HuH-7 (cell line): ENCODE measurements at regions not wholly inside any gene's neighbourhood (a gene's known extent, or its start where the extent isn't known, plus 50 kb on each side); places are given as distances from the start of the nearest gene placed in this dataset.

Experiments
- DNase-seq: peaks from one replicate; pipeline ENCODE4 v3.0.0; 2011; ENCODE audit warnings: low spot score

GRCh38 chr5:27608992-27609391 is 570.6 kb upstream of the CDH9 start:
- DNase-seq: no peak

GRCh38 chr5:27598576-27598975 is 560.2 kb upstream of the CDH9 start:
- DNase-seq: no peak

- no peak for DNase-seq
These were observed 555.8 kb upstream of the CDH9 start for GRCh38 chr5:27594141-27594540.

DNA sequence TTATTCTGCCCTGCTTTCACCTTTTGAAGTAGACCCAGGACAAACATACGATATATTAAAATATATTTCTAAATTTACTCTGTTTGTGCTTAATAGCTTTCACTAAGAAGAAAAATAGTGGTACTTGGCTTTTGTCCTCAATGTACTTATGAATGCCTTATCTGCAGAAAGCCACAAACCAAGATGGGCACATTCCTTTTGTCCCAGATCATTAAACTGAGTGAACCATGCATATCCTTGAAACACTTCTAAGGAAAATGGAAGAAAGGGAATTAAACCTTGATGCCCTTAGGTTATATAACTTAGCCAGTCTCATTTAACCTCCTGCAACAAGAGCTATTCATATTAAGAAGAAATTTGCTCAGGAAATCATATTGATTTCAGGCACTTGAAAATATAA is 553.8 kb upstream of the CDH9 start:
- DNase-seq: no peak

DNA sequence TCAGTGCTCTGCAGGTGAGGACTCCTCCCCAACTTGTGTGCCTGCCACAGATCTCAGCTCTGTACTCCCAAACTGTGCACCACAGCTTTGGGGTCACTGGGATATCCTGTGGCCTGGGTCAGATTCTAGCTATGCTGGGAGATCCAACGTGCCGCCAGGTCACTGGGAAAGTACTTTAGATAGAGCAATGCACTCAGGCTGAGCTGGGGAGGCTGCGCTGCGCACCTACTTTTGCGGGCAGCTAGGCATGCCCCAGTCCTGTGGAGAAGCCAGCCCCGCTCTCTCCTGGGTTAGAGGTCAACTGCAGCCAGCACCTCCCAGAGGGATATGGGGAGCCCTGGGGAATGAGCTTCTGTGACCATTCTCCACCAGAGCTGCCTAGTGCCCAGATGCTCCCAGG is 552.1 kb upstream of the CDH9 start:
- no peak for DNase-seq

DNA sequence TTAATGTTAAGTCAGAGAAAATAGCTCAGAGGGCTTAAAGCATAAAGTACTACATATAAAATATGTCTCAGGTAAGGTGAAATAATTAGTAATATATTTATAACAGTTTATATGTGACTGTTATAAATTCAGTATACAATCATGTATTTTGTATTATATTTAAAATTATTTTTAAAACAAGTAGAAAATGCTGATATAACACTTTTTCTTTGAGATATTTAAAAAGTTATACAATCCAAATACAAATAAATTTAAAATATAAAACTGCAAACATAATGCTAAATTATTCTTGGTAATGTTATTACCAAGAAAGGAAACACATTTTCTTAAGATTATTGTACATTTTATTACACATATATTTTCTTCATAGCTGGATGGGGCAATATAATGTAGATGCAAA is 539.9 kb upstream of the CDH9 start:
- no peak for DNase-seq

DNA sequence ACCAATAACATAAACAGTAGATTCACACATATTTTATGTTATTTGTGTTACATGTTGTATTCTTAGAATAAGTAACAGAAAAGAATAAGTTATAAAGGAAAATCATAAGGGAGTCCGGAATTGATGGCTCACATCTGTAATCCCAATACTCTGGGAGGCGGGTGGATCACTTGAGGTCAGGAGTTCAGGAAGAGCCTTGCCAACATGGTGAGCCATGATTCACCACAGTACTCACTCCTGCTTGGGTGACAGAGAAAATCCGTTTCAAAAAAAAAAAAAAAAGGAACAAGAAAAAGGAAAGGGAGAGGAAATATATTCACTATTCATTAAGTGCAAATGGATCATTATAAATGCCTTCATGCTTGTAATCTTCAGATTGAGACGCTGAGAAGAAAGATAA is 533.3 kb upstream of the CDH9 start:
- no peak for DNase-seq

GRCh38 chr5:27568811-27569210 is 530.4 kb upstream of the CDH9 start:
- no peak for DNase-seq

GRCh38 chr5:27561408-27561807 is 523.0 kb upstream of the CDH9 start:
- DNase-seq: no peak

GRCh38 chr5:27548484-27548883 is 510.1 kb upstream of the CDH9 start:
- DNase-seq: no peak

DNA sequence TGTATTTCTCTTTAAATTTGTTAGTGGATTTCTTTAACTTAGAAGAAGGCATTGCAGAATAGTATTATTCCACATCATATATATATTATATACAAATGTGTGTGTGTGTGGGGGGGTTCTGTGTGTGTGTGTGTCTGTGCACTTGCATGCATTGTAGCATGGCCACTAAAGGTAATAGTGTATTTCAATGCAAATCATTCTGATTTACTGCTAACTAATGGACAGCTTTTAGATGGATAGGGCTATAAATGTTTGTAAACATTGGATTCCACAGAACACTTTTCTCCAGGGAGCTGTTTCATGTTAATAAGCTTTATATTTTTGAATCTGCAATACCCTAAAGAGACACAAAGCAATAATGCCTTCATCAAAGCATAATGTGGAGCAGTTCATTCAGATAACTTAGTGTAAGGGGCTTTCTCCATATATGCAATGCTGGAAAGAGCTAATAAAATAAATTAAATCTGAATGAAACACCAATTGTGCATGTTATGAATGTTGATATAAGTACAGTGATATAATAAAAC is 496.7 kb upstream of the CDH9 start:
- DNase-seq: no peak

DNA sequence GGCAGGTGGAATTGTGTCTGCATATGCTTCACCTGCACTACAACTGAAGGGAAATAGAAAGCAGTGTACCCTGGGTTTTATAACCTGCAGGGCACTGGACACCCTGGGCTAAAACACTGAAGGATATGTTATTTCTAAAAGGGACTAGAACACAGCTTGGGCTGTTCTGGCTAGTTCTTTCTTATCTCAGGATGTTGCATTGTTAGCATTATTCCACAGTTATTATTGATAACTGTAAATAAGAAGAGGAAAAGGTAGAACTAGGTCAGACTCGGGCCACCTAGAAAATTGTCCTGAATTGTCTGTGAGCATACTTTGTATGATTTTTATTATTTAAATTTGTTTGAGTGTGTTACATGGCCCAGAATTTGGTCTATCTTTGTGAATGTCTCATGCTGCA is 493.9 kb upstream of the CDH9 start:
- DNase-seq: no peak

- DNase-seq: no peak
These were observed 486.1 kb upstream of the CDH9 start for GRCh38 chr5:27524515-27524914.

DNA sequence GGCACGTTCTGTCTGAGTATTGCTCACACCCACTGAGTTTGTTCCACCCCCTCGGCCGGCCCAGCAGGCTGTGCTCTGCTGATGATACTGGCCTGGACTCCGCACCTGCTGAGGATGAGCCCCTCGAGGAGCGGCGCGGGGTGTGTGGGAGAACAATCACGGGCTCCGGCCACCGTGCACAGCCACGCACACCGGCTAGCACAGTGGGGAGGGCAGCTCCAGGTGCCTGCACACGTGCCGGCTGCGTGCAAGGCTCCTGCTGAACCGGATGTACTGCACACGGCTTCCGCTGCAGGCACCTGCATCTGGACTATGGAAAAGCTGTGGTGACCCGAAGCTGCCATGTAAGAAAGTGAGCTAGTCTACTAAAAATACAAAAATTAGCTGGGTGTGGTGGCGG is 485.2 kb upstream of the CDH9 start:
- DNase-seq: no peak

GRCh38 chr5:27516437-27516836 is 478.1 kb upstream of the CDH9 start:
- DNase-seq: no peak

DNA sequence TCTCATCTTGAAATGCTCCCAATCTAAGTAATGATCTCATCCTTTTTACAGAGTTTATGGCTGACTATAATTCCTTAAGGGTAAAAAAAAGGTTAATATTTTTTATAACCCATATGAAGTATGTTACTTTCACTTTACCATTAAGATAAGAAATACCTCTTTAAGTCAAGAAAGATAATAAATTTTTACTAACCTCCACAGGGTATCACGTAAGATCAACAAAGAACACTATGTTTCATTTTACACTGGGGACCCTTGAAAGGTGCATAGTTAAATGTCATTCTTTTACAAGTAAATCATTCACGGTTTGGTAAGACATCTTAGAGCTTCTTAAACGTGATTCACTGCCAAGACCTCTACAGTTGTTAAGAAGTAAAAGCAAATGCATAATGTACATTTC is 472.7 kb upstream of the CDH9 start:
- no peak for DNase-seq

GRCh38 chr5:27503813-27504212 is 465.4 kb upstream of the CDH9 start:
- no peak for DNase-seq

DNA sequence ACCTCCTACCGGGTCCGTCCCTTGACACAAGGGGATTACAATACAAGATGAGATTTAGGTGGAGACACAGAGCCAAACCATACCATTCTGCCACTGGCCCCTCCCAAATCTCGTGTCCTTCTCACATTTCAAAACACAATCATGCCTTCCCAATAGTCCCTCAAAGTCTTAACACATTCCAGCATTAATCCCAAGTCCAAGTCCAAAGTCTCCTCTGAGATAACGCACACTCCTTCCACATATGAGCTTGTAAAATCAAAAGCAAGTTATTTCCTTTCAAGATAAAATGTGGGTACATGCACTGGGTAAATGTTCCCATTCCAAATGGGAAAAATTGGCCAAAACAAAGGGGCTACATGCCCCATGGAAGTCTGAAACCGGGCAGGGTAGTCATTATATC is 463.9 kb upstream of the CDH9 start:
- DNase-seq: no peak

DNA sequence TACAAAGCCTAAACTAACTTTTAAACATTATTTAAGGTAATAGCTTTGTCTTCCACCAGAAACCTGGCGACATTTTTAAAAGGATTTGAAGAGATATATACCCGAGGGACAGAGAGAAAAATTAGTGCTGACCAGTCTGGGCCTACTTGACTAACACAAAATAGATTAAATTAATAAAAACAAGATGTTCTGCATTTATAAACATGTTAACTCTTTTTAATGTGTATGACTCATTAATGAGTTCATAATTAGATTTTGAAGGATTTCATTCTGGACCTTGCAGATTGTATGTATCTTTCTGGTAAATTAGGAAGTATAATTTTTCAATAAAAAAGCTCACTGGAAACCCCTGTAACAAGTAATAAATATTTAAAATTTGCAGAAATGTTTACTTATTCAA is 459.1 kb upstream of the CDH9 start:
- no peak for DNase-seq

- DNase-seq: no peak
These were observed 456.5 kb upstream of the CDH9 start for GRCh38 chr5:27494887-27495286.

DNA sequence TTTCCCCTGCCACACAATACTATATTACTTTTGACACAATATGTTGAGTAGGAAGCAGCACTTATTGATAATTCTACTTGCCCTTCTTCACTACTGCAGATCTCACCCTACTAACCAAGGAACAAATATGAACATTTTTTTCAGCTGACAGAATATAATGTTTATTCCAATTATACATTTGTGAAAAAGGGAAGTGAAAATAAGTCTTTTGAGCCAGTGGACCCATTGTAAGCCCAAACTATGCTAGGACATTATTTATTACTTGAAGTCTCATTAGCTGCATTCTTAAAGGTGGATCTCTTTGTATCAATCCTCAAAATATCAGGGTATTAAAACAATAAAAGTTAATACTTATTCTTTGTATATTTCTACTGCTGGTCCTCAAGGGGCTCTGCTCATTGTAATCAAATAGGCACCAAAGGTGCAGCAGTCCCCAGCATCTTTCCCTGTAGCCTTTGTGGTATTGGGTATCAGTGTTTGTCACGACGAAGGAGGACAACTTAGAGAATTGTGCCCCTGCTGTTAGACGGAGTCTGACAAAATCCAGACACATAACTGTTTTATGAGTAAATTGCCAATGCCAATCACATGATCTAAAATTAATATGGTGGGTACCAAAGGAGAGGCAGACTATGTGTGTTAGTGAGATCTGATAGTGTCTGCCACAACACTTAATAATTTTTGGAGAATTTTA is 453.5 kb upstream of the CDH9 start:
- no peak for DNase-seq

DNA sequence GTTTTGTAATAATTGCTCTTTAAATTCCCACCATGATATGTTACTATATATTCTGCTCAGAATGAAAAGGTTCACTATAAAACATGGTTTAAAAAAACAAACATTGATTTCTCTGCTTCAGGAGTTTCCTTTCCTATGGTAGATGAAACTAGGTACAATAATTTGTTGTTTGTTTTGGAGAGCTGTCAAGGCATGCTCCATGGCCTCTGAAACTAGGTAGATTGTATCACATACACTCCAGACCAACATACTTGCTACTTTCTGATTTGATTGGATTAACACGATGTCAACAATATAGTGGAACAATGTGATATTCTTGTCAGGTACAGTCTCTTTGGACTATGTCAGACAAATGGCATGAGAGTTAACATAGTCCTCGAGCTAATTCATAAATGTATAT is 452.7 kb upstream of the CDH9 start:
- no peak for DNase-seq

DNA sequence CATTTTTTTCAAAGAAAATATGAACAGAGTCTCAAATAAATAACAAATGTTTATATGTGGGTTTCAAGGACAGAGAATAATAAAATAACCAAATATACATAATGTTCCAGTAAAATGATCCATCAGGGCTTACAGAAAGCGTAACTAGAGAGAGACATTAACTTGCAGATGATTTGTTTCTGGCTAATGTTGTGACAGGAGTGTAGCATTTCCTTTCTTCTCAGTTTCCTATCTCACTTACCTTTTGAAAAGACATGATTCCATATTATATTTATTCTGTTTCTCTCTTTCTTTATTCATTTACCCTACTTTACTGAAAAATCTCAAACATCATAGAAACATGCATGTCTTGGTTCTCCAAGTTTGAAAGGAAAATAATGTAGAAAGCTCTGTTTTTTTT is 451.3 kb upstream of the CDH9 start:
- no peak for DNase-seq

DNA sequence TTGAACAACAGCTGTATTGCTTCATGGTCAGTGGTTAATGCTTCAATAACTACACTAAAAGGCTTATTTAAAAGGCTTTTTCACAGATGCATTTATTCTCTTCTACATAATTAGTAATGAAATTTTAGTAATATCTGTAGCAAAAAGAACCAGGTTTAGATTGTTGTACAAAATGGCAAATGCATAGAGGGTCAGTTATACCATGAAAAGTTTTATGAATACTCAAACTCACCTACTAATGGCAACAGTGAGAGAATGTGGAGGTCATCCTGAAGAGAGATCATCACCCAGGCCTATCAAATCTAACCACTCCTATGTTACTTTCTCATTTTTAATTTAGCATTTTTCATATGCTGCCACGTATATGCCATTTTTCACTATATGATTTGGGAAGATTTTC is 444.3 kb upstream of the CDH9 start:
- no peak for DNase-seq

DNA sequence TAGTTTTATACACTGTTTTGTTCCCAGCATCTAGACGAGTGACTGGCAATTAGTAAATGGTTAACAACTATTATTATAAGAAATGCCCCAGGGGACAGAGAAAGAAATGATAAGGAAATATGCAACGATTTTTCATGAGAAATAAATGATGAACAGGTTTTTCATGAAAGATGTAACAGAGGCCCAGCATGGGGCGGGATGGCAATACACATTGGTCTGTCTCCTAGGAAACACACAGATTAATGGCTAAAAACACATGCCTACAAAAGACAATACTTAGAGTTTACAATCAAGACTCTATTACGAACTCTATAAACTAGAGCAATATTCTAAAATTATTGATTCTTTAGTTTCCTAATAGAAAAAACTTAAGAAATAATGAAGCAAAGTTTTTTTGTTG is 441.5 kb upstream of the CDH9 start:
- DNase-seq: no peak
